Tibial nerve (tissue), 4 donors: ENCODE measurements at regions not wholly inside any gene's neighbourhood (a gene's known extent, or its start where the extent isn't known, plus 50 kb on each side); places are given as distances from the start of the nearest gene placed in this dataset.

Experiments used
- CTCF ChIP-seq, 5 experiments: fragments of 200-600 bp in 3 of 5; fragments of 450-650 bp in 2 of 5; sonication (generic) in 3 of 5; IDR thresholded peaks; one replicate each; pipeline ENCODE4 v1.5.1; 2016 to 2019; ENCODE audit warnings: antibody characterized with exemption in 5 of 5, mild to moderate bottlenecking in 3 of 5, moderate library complexity in 2 of 5
- EP300 ChIP-seq, 2 donors: sonication (generic); formaldehyde crosslinking; IDR thresholded peaks; one replicate each; pipeline ENCODE4 v1.6.1; 2017; ENCODE audit warnings: antibody characterized with exemption in 2 of 2, mild to moderate bottlenecking in 1 of 2
- POLR2A ChIP-seq, 2 donors: fragments of 450-650 bp; IDR thresholded peaks; one replicate each; pipeline ENCODE4 v1.6.1; 2017; ENCODE audit warnings: antibody characterized with exemption in 2 of 2, mild to moderate bottlenecking in 2 of 2, moderate library complexity in 2 of 2

DNA sequence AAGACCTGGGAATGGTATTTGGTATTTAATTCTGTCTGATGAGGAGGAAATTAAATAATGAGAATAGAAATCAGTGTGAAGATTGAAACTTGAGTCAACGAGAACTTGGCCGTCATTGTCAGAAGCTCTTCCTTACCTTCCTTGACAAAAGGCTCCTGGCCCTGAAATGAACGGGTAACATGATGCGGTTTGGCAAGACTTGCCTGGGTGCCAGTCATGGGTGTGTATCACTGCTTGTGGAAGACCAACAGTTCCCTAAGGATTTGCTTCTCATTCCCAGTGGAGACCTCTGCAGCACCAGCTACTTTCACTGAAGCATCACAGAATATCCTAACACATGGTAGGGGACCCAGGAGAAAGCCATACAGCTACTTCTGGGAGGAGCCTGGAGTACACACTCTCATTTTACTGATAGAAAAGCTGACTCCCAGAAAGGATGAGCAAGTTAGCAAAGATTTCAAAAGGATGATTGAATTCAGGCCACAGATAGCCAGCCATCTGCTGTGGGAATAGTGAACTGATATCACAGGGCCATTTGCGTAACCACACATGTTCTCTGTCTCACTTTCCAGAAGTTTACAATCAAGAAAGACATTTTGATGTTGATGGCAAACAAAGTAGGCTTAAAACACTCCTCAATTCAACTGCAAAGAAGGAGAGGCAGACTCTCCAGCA, 258.1 kb upstream of the SALL1 start:
- no peak for TF ChIP-seq CTCF (IDR thresholded peaks at IDR 0.05)
- TF ChIP-seq EP300 (IDR thresholded peaks at IDR 0.05) = no peak
- TF ChIP-seq POLR2A (IDR thresholded peaks at IDR 0.05) = no peak
